ENCODE measurements at regions not wholly inside any gene's neighbourhood (a gene's known extent, or its start where the extent isn't known, plus 50 kb on each side); places are given as distances from the start of the nearest gene placed in this dataset.

- TF ChIP-seq ZNF592 (IDR thresholded peaks at IDR 0.05) (peak; percentile 99), ZBTB49 (CRISPR knock-in tag; IDR thresholded peaks at IDR 0.05; ENCODE audit: borderline replicate concordance) (no peak), FOXP1 (CRISPR knock-in tag; IDR thresholded peaks at IDR 0.05) (no peak), NR4A1 (CRISPR knock-in tag; IDR thresholded peaks at IDR 0.05) (0 out of 2 replicates have a peak, but pooled peaks have one; percentile 16), NR4A1 (tag; IDR thresholded peaks at IDR 0.05) (peak; percentile 87; the same call in 1 of the 2 replicates), POLR2H (tag; IDR thresholded peaks at IDR 0.05; ENCODE audit: low read depth) (no peak), ZNF766 (CRISPR knock-in tag; conservative IDR thresholded peaks at IDR 0.05) (peak; percentile 45; the same call in 1 of the 2 replicates), ZNF212 (CRISPR knock-in tag; IDR thresholded peaks at IDR 0.05) (0 out of 2 replicates have a peak, but pooled peaks have one; percentile 48), HBP1 (CRISPR knock-in tag; IDR thresholded peaks at IDR 0.05) (0 out of 2 replicates have a peak, but pooled peaks have one; percentile 7), ZNF668 (CRISPR knock-in tag; IDR thresholded peaks at IDR 0.05) (peak; percentile 61), ZBTB33 (CRISPR knock-in tag; IDR thresholded peaks at IDR 0.05) (0 out of 2 replicates have a peak, but pooled peaks have one; percentile 22), CHAMP1 (IDR thresholded peaks at IDR 0.05) (0 out of 2 replicates have a peak, but pooled peaks have one; percentile 41), DMBX1 (CRISPR knock-in tag; IDR thresholded peaks at IDR 0.05; ENCODE audit: borderline replicate concordance) (peak; percentile 88)
Observed at GRCh38 chr1:234893725-234894630, 234.7 kb downstream of the TOMM20 start (continued).

Measured in K562 (cell line).